ENCODE measurements at regions not wholly inside any gene's neighbourhood (a gene's known extent, or its start where the extent isn't known, plus 50 kb on each side); places are given as distances from the start of the nearest gene placed in this dataset.

DNA sequence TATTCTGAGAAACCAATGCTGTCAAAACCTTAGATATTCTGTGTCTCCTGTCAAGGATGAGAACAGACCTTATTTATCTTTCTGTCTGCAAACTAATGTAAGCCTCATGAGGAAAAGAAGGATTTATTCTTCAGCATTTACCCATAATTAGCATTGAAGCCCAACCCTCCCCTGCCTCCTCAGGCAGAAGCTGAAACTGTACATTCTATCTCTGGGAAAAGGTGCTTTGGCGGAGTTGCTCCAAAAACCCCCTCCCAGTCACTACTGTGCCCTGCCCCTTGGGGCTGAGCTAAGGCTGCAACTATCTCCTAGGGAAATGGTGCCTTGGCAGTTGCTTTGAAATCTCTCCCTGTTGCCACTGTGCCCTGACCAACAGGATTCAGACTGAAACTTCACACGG is 106.2 kb upstream of the TLR4 start:
- H2AFZ ChIP-seq, result no peak overlapping the region

DNA sequence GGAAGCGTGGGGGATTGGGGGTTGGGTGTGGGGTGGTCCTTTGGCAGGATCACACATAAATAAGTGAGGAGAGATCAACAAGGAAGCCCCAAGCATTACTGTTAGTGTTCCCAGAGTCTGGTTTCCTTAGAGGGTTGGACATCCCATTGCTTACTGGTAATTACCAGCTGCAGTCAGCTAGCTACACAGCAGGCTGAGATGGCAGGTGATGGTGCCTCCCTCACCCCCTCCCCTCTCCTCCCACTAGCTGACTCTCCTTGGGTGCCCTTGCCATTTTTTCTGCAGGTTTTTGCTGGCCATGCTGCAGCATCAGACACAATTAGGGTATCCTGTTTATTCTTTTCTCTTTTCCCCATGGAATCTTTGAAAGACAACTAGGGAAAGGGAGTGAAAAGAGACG is 107.5 kb upstream of the TLR4 start:
- TF ChIP-seq EZH2 (IDR thresholded peaks at IDR 0.05; ENCODE audit: borderline replicate concordance), result no peak
- no peak for TF ChIP-seq EZH2phosphoT487 (IDR thresholded peaks at IDR 0.05; ENCODE audit: low read depth, severe bottlenecking, unreplicated experiment)
- TF ChIP-seq, protein P1, sequence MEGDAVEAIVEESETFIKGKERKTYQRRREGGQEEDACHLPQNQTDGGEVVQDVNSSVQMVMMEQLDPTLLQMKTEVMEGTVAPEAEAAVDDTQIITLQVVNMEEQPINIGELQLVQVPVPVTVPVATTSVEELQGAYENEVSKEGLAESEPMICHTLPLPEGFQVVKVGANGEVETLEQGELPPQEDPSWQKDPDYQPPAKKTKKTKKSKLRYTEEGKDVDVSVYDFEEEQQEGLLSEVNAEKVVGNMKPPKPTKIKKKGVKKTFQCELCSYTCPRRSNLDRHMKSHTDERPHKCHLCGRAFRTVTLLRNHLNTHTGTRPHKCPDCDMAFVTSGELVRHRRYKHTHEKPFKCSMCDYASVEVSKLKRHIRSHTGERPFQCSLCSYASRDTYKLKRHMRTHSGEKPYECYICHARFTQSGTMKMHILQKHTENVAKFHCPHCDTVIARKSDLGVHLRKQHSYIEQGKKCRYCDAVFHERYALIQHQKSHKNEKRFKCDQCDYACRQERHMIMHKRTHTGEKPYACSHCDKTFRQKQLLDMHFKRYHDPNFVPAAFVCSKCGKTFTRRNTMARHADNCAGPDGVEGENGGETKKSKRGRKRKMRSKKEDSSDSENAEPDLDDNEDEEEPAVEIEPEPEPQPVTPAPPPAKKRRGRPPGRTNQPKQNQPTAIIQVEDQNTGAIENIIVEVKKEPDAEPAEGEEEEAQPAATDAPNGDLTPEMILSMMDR (IDR thresholded peaks at IDR 0.05; ENCODE audit: poor library complexity), result no peak
- H3K27me3 ChIP-seq, result no peaks in the 10 kb centered on the region
- no peaks in the 10 kb centered on the region for H3K9me3 ChIP-seq (ENCODE audit: low read depth)
- H3K36me3 ChIP-seq (replicated peaks; ENCODE audit: insufficient read depth, low read depth), result no peaks in the 10 kb centered on the region
- no peaks in the 10 kb centered on the region for H3K79me2 ChIP-seq
- no peaks in the 10 kb centered on the region for H3K9me2 ChIP-seq (replicated peaks; ENCODE audit: insufficient read depth)
- H3K4me2 ChIP-seq, result no peak overlapping the region
- no peaks in the 10 kb centered on the region for H3K4me1 ChIP-seq (ENCODE audit: insufficient read depth)
- no peak overlapping the region for H3K4me3 ChIP-seq
- no peak overlapping the region for H2AFZ ChIP-seq
- H3K27ac ChIP-seq, result no peak overlapping the region
- WGBS (ENCODE audit: low lambda C conversion rate, missing lambda C conversion rate), result 57% methylated on average over 2 of the region's 2 CpGs
- DNase-seq (ENCODE audit: low spot score), result no peak
- H4K20me1 ChIP-seq (ENCODE audit: insufficient read depth, poor library complexity, severe bottlenecking), result no peaks in the 10 kb centered on the region

More for the DNA sequence above, 106.2 kb upstream of the TLR4 start:
- DNase-seq (ENCODE audit: low spot score), result no peak
- no peaks in the 10 kb centered on the region for H3K36me3 ChIP-seq (replicated peaks; ENCODE audit: insufficient read depth, low read depth)
- H3K27ac ChIP-seq, result no peak overlapping the region
- H3K9me2 ChIP-seq (replicated peaks; ENCODE audit: insufficient read depth), result no peaks in the 10 kb centered on the region
- H3K79me2 ChIP-seq, result no peaks in the 10 kb centered on the region
- no peak overlapping the region for H3K4me2 ChIP-seq
- H3K27me3 ChIP-seq, result no peaks in the 10 kb centered on the region
- TF ChIP-seq, protein P1 (IDR thresholded peaks at IDR 0.05; ENCODE audit: poor library complexity), result no peak
- no peak for TF ChIP-seq EZH2phosphoT487 (IDR thresholded peaks at IDR 0.05; ENCODE audit: low read depth, severe bottlenecking, unreplicated experiment)
- TF ChIP-seq EZH2 (IDR thresholded peaks at IDR 0.05; ENCODE audit: borderline replicate concordance), result no peak
- H3K4me1 ChIP-seq (ENCODE audit: insufficient read depth), result no peaks in the 10 kb centered on the region
- H3K9me3 ChIP-seq (ENCODE audit: low read depth), result no peaks in the 10 kb centered on the region
- no peaks in the 10 kb centered on the region for H4K20me1 ChIP-seq (ENCODE audit: insufficient read depth, poor library complexity, severe bottlenecking)
- no peak overlapping the region for H3K4me3 ChIP-seq
- 91% methylated on average over 2 of the region's 2 CpGs for WGBS (ENCODE audit: low lambda C conversion rate, missing lambda C conversion rate)

GRCh38 chr9:117595650-117596049 is 108.6 kb upstream of the TLR4 start:
- Histone ChIP-seq H4K20me1 (ENCODE audit: insufficient read depth, poor library complexity, severe bottlenecking) (no peaks in the 10 kb centered on the region), H3K4me1 (ENCODE audit: insufficient read depth) (no peaks in the 10 kb centered on the region), H3K9me3 (ENCODE audit: low read depth) (no peaks in the 10 kb centered on the region), H3K36me3 (replicated peaks; ENCODE audit: insufficient read depth, low read depth) (no peaks in the 10 kb centered on the region), H3K27me3 (no peaks in the 10 kb centered on the region), H3K79me2 (no peaks in the 10 kb centered on the region), H3K4me2 (no peak overlapping the region), H2AFZ (no peak overlapping the region), H3K9me2 (replicated peaks; ENCODE audit: insufficient read depth) (no peaks in the 10 kb centered on the region), H3K27ac (no peak overlapping the region), H3K4me3 (no peak overlapping the region)
- no peak for DNase-seq (ENCODE audit: low spot score)
- no peak for TF ChIP-seq EZH2 (IDR thresholded peaks at IDR 0.05; ENCODE audit: borderline replicate concordance)
- TF ChIP-seq, protein P1 (IDR thresholded peaks at IDR 0.05; ENCODE audit: poor library complexity), result no peak
- TF ChIP-seq EZH2phosphoT487 (IDR thresholded peaks at IDR 0.05; ENCODE audit: low read depth, severe bottlenecking, unreplicated experiment), result no peak
- WGBS (ENCODE audit: low lambda C conversion rate, missing lambda C conversion rate), result 86% methylated on average over 3 of the region's 3 CpGs

DNA sequence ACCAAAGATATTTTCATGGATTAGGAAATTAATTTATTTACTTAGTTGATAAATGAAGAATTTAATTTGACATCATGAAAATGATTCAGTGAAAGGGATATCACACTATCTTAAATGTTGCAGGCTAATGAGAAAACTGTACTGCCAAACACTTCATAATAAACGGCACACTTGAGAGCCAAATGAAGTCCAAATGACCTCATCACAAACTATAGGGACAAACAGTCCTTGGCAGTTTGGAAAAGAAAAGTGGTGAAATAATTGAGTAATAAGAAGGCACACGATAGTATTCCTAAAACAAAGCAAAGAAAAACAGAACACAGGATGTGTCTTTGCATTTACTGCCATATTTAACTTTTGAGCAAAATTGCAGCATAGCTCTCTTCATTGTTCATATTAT is 116.9 kb upstream of the TLR4 start:
- H3K27ac ChIP-seq, result no peak overlapping the region
- no peaks in the 10 kb centered on the region for H3K9me3 ChIP-seq (ENCODE audit: low read depth)
- no peak overlapping the region for H2AFZ ChIP-seq
- no peak for DNase-seq (ENCODE audit: low spot score)
- no peaks in the 10 kb centered on the region for H3K79me2 ChIP-seq
- TF ChIP-seq, protein P1 (IDR thresholded peaks at IDR 0.05; ENCODE audit: poor library complexity), result no peak
- no peak for TF ChIP-seq EZH2 (IDR thresholded peaks at IDR 0.05; ENCODE audit: borderline replicate concordance)
- TF ChIP-seq EZH2phosphoT487 (IDR thresholded peaks at IDR 0.05; ENCODE audit: low read depth, severe bottlenecking, unreplicated experiment), result no peak
- no peak overlapping the region for H3K4me3 ChIP-seq
- WGBS (ENCODE audit: low lambda C conversion rate, missing lambda C conversion rate), result 80% methylated on average over 2 of the region's 2 CpGs
- no peaks in the 10 kb centered on the region for H3K27me3 ChIP-seq
- H3K4me1 ChIP-seq (ENCODE audit: insufficient read depth), result no peaks in the 10 kb centered on the region
- H3K4me2 ChIP-seq, result no peak overlapping the region
- H3K9me2 ChIP-seq (replicated peaks; ENCODE audit: insufficient read depth), result no peaks in the 10 kb centered on the region
- H4K20me1 ChIP-seq (ENCODE audit: insufficient read depth, poor library complexity, severe bottlenecking), result no peaks in the 10 kb centered on the region
- no peaks in the 10 kb centered on the region for H3K36me3 ChIP-seq (replicated peaks; ENCODE audit: insufficient read depth, low read depth)

All from hepatocyte (in vitro differentiated cells).